Mesenchymal stem cell (in vitro differentiated cells and primary cell): ENCODE measurements at regions not wholly inside any gene's neighbourhood (a gene's known extent, or its start where the extent isn't known, plus 50 kb on each side); places are given as distances from the start of the nearest gene placed in this dataset.
A peak's percentile ranks its signal among the peaks of the same experiment; 100 is the strongest.

Source experiments
- DNase-seq: peaks from one replicate; pipeline ENCODE4 v3.0.0-alpha.2; 2013
- H2AFZ ChIP-seq: one replicate; pipeline ENCODE4 v1.6.1; 2013; ENCODE audit warnings: low read depth, mild to moderate bottlenecking, control low read depth, inconsistent platforms, low read length, moderate library complexity
- H2AK5ac ChIP-seq: 2 replicates; pipeline ENCODE4 v1.6.1; 2013; ENCODE audit warnings: low read length, moderate library complexity, mild to moderate bottlenecking, inconsistent platforms; ENCODE audit not compliant: severe bottlenecking
- H2BK120ac ChIP-seq: one replicate; pipeline ENCODE4 v1.6.1; 2013; ENCODE audit warnings: low read depth, mild to moderate bottlenecking, inconsistent platforms, low read length, moderate library complexity
- H2BK12ac ChIP-seq, 2 experiments: one replicate each; pipeline ENCODE4 v1.6.1; 2013; ENCODE audit warnings: inconsistent platforms in 2 of 2, low read length in 2 of 2, mild to moderate bottlenecking in 2 of 2, moderate library complexity in 2 of 2, control low read depth in 1 of 2
- H2BK15ac ChIP-seq: one replicate; pipeline ENCODE4 v1.6.1; 2013; ENCODE audit warnings: mild to moderate bottlenecking, low read depth, inconsistent platforms; ENCODE audit not compliant: poor library complexity, severe bottlenecking
- H2BK5ac ChIP-seq: 2 replicates; pipeline ENCODE4 v1.6.1; 2013; ENCODE audit warnings: low read depth, mild to moderate bottlenecking, low read length, control low read depth, inconsistent platforms; ENCODE audit not compliant: poor library complexity, severe bottlenecking
- H3K14ac ChIP-seq, 2 experiments: one replicate each; pipeline ENCODE4 v1.6.1; 2013; ENCODE audit warnings: inconsistent platforms in 2 of 2, low read length in 2 of 2, control low read depth in 1 of 2, mild to moderate bottlenecking in 1 of 2, moderate library complexity in 1 of 2
- H3K18ac ChIP-seq, 2 experiments: one replicate each; pipeline ENCODE4 v1.6.1; 2013; ENCODE audit warnings: inconsistent platforms in 2 of 2, low read length in 2 of 2, control low read depth in 1 of 2, low read depth in 1 of 2, mild to moderate bottlenecking in 1 of 2
- H3K23ac ChIP-seq, 2 experiments: one replicate each; pipeline ENCODE4 v1.6.1; 2013; ENCODE audit warnings: inconsistent platforms in 2 of 2, low read length in 2 of 2, mild to moderate bottlenecking in 2 of 2, moderate library complexity in 2 of 2, control low read depth in 1 of 2
- H3K27ac ChIP-seq: 2 replicates; pipeline ENCODE4 v1.5.1; 2013; ENCODE audit warnings: mild to moderate bottlenecking, moderate library complexity, low read length, control low read depth, inconsistent platforms; ENCODE audit not compliant: poor library complexity, severe bottlenecking
- H3K27me3 ChIP-seq, 2 experiments: 2 replicates each; pipeline versions ENCODE4 v1.6.1 to v1.7.0; 2013; ENCODE audit warnings: low read length in 2 of 2, mild to moderate bottlenecking in 2 of 2, moderate library complexity in 2 of 2, control low read depth in 1 of 2, inconsistent platforms in 1 of 2; ENCODE audit not compliant: control insufficient read depth in 1 of 2, insufficient read depth in 1 of 2
- H3K36me3 ChIP-seq, 2 experiments: 2 replicates each; pipeline versions ENCODE4 v1.6.1 to v1.7.0; 2013; ENCODE audit warnings: low read length in 2 of 2, control low read depth in 1 of 2, inconsistent platforms in 1 of 2, low read depth in 1 of 2, mild to moderate bottlenecking in 1 of 2; ENCODE audit not compliant: insufficient read depth in 2 of 2, control insufficient read depth in 1 of 2
- H3K4ac ChIP-seq, 2 experiments: one replicate each; pipeline ENCODE4 v1.6.1; 2013; ENCODE audit warnings: inconsistent platforms in 2 of 2, low read length in 2 of 2, mild to moderate bottlenecking in 2 of 2, moderate library complexity in 2 of 2, control low read depth in 1 of 2, low read depth in 1 of 2
- H3K4me1 ChIP-seq: 2 replicates; pipeline ENCODE4 v1.6.1; 2013; ENCODE audit warnings: low read depth, low read length, control low read depth; ENCODE audit not compliant: control insufficient read depth, insufficient read depth
- H3K4me2 ChIP-seq: 2 replicates; pipeline ENCODE4 v1.6.1; 2013; ENCODE audit warnings: low read length, mild to moderate bottlenecking, inconsistent platforms; ENCODE audit not compliant: poor library complexity, severe bottlenecking
- H3K4me3 ChIP-seq, 2 experiments: 2 replicates each; pipeline versions ENCODE4 v1.5.1 to v1.7.0; 2013; ENCODE audit warnings: low read length in 2 of 2, mild to moderate bottlenecking in 2 of 2, control low read depth in 1 of 2, low read depth in 1 of 2; ENCODE audit not compliant: insufficient read depth in 1 of 2
- H3K79me1 ChIP-seq: replicated peaks from 2 replicates; pipeline ENCODE4 v1.6.1; 2013; ENCODE audit warnings: mild to moderate bottlenecking, control low read depth, low read length, inconsistent platforms; ENCODE audit not compliant: poor library complexity, severe bottlenecking
- H3K9ac ChIP-seq: 2 replicates; pipeline ENCODE4 v1.7.0; 2013; ENCODE audit warnings: mild to moderate bottlenecking, low read length, moderate library complexity
- H3K9me3 ChIP-seq: 2 replicates; pipeline ENCODE4 v1.7.0; 2013; ENCODE audit warnings: mild to moderate bottlenecking, low read length; ENCODE audit not compliant: control insufficient read depth
- H4K8ac ChIP-seq: one replicate; pipeline ENCODE4 v1.6.1; 2013; ENCODE audit warnings: inconsistent platforms, mild to moderate bottlenecking, low read length, moderate library complexity
- H4K91ac ChIP-seq: one replicate; pipeline ENCODE4 v1.6.1; 2013; ENCODE audit warnings: mild to moderate bottlenecking, low read length, inconsistent platforms
- WGBS: methylation state at CpG from one replicate; pipeline ENCODE4 v1.1.7; 2013; ENCODE audit warnings: mixed read lengths; 5-methylcytosine and 5-hydroxymethylcytosine counted together

- Histone ChIP-seq H3K4me2 (no peak overlapping the region), H2AFZ (peak overlapping the region; percentile 18), H3K27me3 (peaks cover 0 to 18% of the 10 kb centered on the region in 2 experiments), H3K9ac (no peak overlapping the region), H3K4me1 (no peaks in the 10 kb centered on the region), H3K4ac (peak overlapping the region; percentile 81 to 83), H3K23ac (no peak overlapping the region), H3K79me1 (no peaks in the 10 kb centered on the region), H3K27ac (no peak overlapping the region), H2BK120ac (peak overlapping the region; percentile 97), H2AK5ac (no peak overlapping the region), H2BK15ac (peak overlapping the region; percentile 80), H3K14ac (peak overlapping the region in 1 of 2 experiments; percentile 36), H2BK5ac (no peak overlapping the region), H4K91ac (peak overlapping the region; percentile 98), H3K9me3 (no peaks in the 10 kb centered on the region), H3K36me3 (no peaks in the 10 kb centered on the region), H3K4me3 (no peak overlapping the region), H2BK12ac (peak overlapping the region; percentile 92), H3K18ac (peak overlapping the region; percentile 67 to 81), H4K8ac (peak overlapping the region; percentile 85)
- peak; percentile 66 for DNase-seq
- 52% methylated on average over 7 of the region's 7 CpGs for WGBS
Measured at GRCh38 chr18:10289951-10290637, 164.3 kb upstream of the APCDD1 start.

- H2BK15ac ChIP-seq, result peak overlapping the region; percentile 73
- WGBS, result 86% methylated on average over 10 of the region's 11 CpGs
- no peak overlapping the region for H3K4me3 ChIP-seq
- peaks cover 0 to 18% of the 10 kb centered on the region in 2 experiments for H3K27me3 ChIP-seq
- peak overlapping the region; percentile 18 for H2AFZ ChIP-seq
- no peaks in the 10 kb centered on the region for H3K36me3 ChIP-seq
- no peaks in the 10 kb centered on the region for H3K4me1 ChIP-seq
- peak overlapping the region; percentile 47 to 81 for H3K4ac ChIP-seq
- no peak overlapping the region for H2BK5ac ChIP-seq
- H2AK5ac ChIP-seq, result no peak overlapping the region
- DNase-seq, result no peak
- H3K79me1 ChIP-seq, result no peaks in the 10 kb centered on the region
- peak overlapping the region; percentile 72 to 92 for H2BK12ac ChIP-seq
- no peak overlapping the region for H3K27ac ChIP-seq
- peak overlapping the region; percentile 66 for H4K8ac ChIP-seq
- H3K4me2 ChIP-seq, result no peak overlapping the region
- peak overlapping the region in 1 of 2 experiments; percentile 56 for H3K23ac ChIP-seq
- no peak overlapping the region for H3K9ac ChIP-seq
- H3K14ac ChIP-seq, result peak overlapping the region in 1 of 2 experiments; percentile 85
- no peaks in the 10 kb centered on the region for H3K9me3 ChIP-seq
- peak overlapping the region; percentile 61 to 69 for H3K18ac ChIP-seq
- H4K91ac ChIP-seq, result peak overlapping the region; percentile 81
- H2BK120ac ChIP-seq, result peak overlapping the region; percentile 64
Measured at GRCh38 chr18:10290638-10291235, 163.7 kb upstream of the APCDD1 start.

DNA sequence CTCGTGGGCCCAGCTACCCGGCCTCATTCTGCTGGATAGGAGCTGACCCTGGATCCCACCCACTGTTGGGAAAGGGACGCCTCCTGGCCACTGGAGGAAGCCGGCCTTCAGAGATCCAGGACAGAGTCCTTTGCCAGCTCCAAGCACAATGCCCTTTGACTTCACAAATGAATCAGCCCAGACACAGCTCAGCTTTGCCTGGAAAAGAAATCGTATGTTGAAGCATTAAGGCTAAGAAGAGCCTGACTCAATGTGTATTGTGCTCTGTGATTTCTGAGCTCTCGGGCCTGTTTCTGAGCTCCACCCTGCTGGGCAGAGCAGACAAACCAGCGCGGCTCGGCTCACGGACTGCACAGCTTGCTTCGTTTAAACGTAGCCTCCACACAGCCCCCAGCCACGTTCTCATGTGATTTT is 162.9 kb upstream of the APCDD1 start:
- Histone ChIP-seq H3K9ac (peak overlapping the region; percentile 79), H2AK5ac (no peak overlapping the region), H3K27ac (no peak overlapping the region), H3K23ac (peak overlapping the region in 1 of 2 experiments; percentile 77), H3K27me3 (peaks cover 0 to 16% of the 10 kb centered on the region in 2 experiments), H4K8ac (peak overlapping the region; percentile 38), H2BK15ac (peak overlapping the region; percentile 63), H2BK5ac (no peak overlapping the region), H3K4me2 (no peak overlapping the region), H4K91ac (peak overlapping the region; percentile 56), H3K4me3 (peak overlapping the region in 1 of 2 experiments; percentile 19), H2AFZ (no peak overlapping the region), H2BK12ac (peak overlapping the region; percentile 56 to 91), H3K36me3 (no peaks in the 10 kb centered on the region), H3K18ac (peak overlapping the region; percentile 34 to 40), H3K4ac (no peak overlapping the region), H3K14ac (no peak overlapping the region), H3K4me1 (no peaks in the 10 kb centered on the region), H3K9me3 (no peaks in the 10 kb centered on the region), H3K79me1 (no peaks in the 10 kb centered on the region), H2BK120ac (no peak overlapping the region)
- peak; percentile 29 for DNase-seq
- 88% methylated on average over 6 of the region's 13 CpGs for WGBS

DNA sequence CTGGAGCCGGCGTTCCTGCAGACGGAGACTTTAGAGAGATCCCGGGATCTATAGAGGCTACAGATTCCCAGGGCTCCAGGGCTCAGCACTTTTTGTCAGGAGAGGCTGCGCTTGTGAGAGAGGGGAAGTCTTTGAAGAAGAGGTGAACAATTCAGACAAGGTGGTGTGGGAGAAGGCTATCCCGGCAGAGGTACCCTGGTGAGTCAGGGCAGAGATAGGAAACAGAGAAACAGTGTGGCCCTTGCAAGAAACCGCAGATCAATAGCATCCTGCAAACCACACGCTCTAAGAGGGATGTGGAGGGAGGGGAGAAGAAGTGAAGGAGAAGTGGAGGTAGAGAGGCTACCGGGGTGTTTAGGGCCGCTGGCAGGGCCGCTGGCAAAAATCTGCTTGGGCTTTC is 160.5 kb upstream of the APCDD1 start:
- H2BK120ac ChIP-seq, result no peak overlapping the region
- H3K27ac ChIP-seq, result no peak overlapping the region
- no peaks in the 10 kb centered on the region for H3K9me3 ChIP-seq
- no peaks in the 10 kb centered on the region for H3K79me1 ChIP-seq
- H2AFZ ChIP-seq, result no peak overlapping the region
- H4K8ac ChIP-seq, result no peak overlapping the region
- H3K18ac ChIP-seq, result no peak overlapping the region
- H3K4ac ChIP-seq, result no peak overlapping the region
- no peak overlapping the region for H2BK5ac ChIP-seq
- no peaks in the 10 kb centered on the region for H3K36me3 ChIP-seq
- peaks cover 0 to 12% of the 10 kb centered on the region in 2 experiments for H3K27me3 ChIP-seq
- H3K9ac ChIP-seq, result no peak overlapping the region
- no peak overlapping the region for H2BK12ac ChIP-seq
- WGBS, result 90% methylated on average over 11 of the region's 11 CpGs
- H3K23ac ChIP-seq, result no peak overlapping the region
- no peaks in the 10 kb centered on the region for H3K4me1 ChIP-seq
- no peak overlapping the region for H4K91ac ChIP-seq
- H2BK15ac ChIP-seq, result no peak overlapping the region
- no peak for DNase-seq
- H3K14ac ChIP-seq, result peak overlapping the region in 1 of 2 experiments; percentile 22
- H2AK5ac ChIP-seq, result no peak overlapping the region
- no peak overlapping the region for H3K4me3 ChIP-seq
- no peak overlapping the region for H3K4me2 ChIP-seq
